NT2/D1 (cell line): ENCODE measurements at regions not wholly inside any gene's neighbourhood (a gene's known extent, or its start where the extent isn't known, plus 50 kb on each side); places are given as distances from the start of the nearest gene placed in this dataset.

ENCODE experiments used
- SUZ12 ChIP-seq: IDR thresholded peaks from 2 replicates; pipeline ENCODE4 v1.6.1; 2011; ENCODE audit not compliant: insufficient read length, insufficient read depth; ENCODE audit errors: extremely low read depth
- YY1 ChIP-seq: IDR thresholded peaks from 2 replicates; pipeline ENCODE4 v1.6.1; 2011; ENCODE audit not compliant: insufficient read length, insufficient read depth
- ZNF274 ChIP-seq: IDR thresholded peaks from 2 replicates; pipeline ENCODE4 v1.6.1; 2011; ENCODE audit warnings: mild to moderate bottlenecking, low read depth, low read length

DNA sequence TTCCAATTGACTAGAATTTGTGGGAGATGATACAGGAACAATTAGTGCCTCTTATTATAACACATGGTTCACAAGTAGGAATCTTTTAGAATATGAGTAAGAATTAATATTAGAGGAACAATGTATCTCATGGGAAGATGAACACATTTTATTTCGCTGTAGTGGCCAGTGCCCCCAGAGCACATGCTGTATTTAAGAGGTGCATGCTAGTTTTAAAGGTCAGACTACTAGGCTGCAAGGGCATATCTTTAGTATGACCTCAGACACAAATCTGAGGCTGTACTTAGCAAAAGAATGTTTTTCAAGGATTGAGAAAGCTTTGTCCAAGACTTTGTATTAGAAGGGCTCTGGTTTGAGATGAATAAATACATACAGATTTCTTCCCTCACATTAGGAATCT, 586.9 kb downstream of the CCER1 start:
- TF ChIP-seq ZNF274 (no peak), SUZ12 (no peak), YY1 (no peak)
